IMR-90 (cell line): ENCODE measurements at regions not wholly inside any gene's neighbourhood (a gene's known extent, or its start where the extent isn't known, plus 50 kb on each side); places are given as distances from the start of the nearest gene placed in this dataset.

Experiments used
- ATAC-seq: fragments of 200-7000 bp; cut with Tn5 transposase; 2 replicates; pipeline ENCODE4 v1.9.1; 2020; ENCODE audit warnings: low read depth, mild to moderate bottlenecking, moderate library complexity
- BruUV-seq: library from RNA; stranded (reverse); fragments of 400-500 nt; replicated peaks from 2 replicates; lab custom pipeline; 2021; lab: Mats Ljungman, UMichigan
- CTCF ChIA-PET: fragments of 300-600 bp; formaldehyde crosslinking; extraction: SDS; loops from one replicate; lab custom pipeline; 2021; ENCODE audit warnings: antibody characterized with exemption; lab: Yijun Ruan, JAX
- POLR2A ChIA-PET: fragments of 300-600 bp; sonication (Branson Sonifier 250); formaldehyde crosslinking; loops from one replicate; lab custom pipeline; 2022; ENCODE audit warnings: antibody characterized with exemption; ENCODE audit not compliant: unreplicated experiment; lab: Charles Lee
- DNase-seq: peaks from one replicate; pipeline ENCODE4 v3.0.0; 2013
- H2AFZ ChIP-seq: replicated peaks from 2 replicates; pipeline ENCODE3; 2013; ENCODE audit warnings: low read length, mild to moderate bottlenecking; ENCODE audit not compliant: poor library complexity
- H2AK5ac ChIP-seq: 2 replicates; pipeline ENCODE4 v1.6.1; 2013; ENCODE audit warnings: low read depth, low read length, inconsistent platforms
- H2AK9ac ChIP-seq: replicated peaks from 2 replicates; pipeline ENCODE3; 2013; ENCODE audit warnings: mild to moderate bottlenecking, low read depth, low read length, moderate library complexity; ENCODE audit not compliant: poor library complexity
- H2BK120ac ChIP-seq: 2 replicates; pipeline ENCODE4 v1.6.1; 2013; ENCODE audit warnings: low read depth, low read length, inconsistent platforms
- H2BK15ac ChIP-seq: 3 replicates; pipeline ENCODE4 v1.6.1; 2013; ENCODE audit warnings: low read depth, low read length, inconsistent platforms
- H2BK20ac ChIP-seq: 2 replicates; pipeline ENCODE4 v1.6.1; 2013; ENCODE audit warnings: low read depth, mild to moderate bottlenecking, inconsistent platforms, low read length, moderate library complexity
- H2BK5ac ChIP-seq: 2 replicates; pipeline ENCODE4 v1.6.1; 2013; ENCODE audit warnings: mild to moderate bottlenecking, low read depth, low read length, inconsistent platforms; ENCODE audit not compliant: poor library complexity, severe bottlenecking
- H3K14ac ChIP-seq: replicated peaks from 2 replicates; pipeline ENCODE4 v1.6.1; 2013; ENCODE audit warnings: low read depth, low read length, inconsistent platforms
- H3K18ac ChIP-seq: 2 replicates; pipeline ENCODE4 v1.6.1; 2013; ENCODE audit warnings: low read depth, low read length, control low read depth
- H3K23ac ChIP-seq: 2 replicates; pipeline ENCODE4 v1.6.1; 2013; ENCODE audit warnings: low read depth, low read length, inconsistent platforms
- H3K27ac ChIP-seq: 2 replicates; pipeline ENCODE4 v1.5.1; 2013; ENCODE audit warnings: mild to moderate bottlenecking, control low read depth, low read length; ENCODE audit not compliant: insufficient read depth
- H3K27me3 ChIP-seq: 2 replicates; pipeline ENCODE4 v1.6.1; 2013; ENCODE audit warnings: low read length; ENCODE audit not compliant: control insufficient read depth, insufficient read depth
- H3K36me3 ChIP-seq: 2 replicates; pipeline ENCODE4 v1.6.1; 2013; ENCODE audit warnings: low read length, mixed read lengths; ENCODE audit not compliant: control insufficient read depth, insufficient read depth
- H3K4ac ChIP-seq: 2 replicates; pipeline ENCODE4 v1.6.1; 2013; ENCODE audit warnings: low read depth, low read length, inconsistent platforms
- H3K4me1 ChIP-seq: 2 replicates; pipeline ENCODE4 v1.6.1; 2013; ENCODE audit warnings: low read length, mixed read lengths; ENCODE audit not compliant: control insufficient read depth, insufficient read depth
- H3K4me2 ChIP-seq: 2 replicates; pipeline ENCODE4 v1.6.1; 2013; ENCODE audit warnings: low read depth, mild to moderate bottlenecking, control low read depth, low read length, moderate library complexity
- H3K4me3 ChIP-seq: 2 replicates; pipeline ENCODE4 v1.5.1; 2013; ENCODE audit warnings: low read depth, mild to moderate bottlenecking, control low read depth, low read length, moderate library complexity; ENCODE audit not compliant: insufficient read depth
- H3K56ac ChIP-seq: 2 replicates; pipeline ENCODE4 v1.6.1; 2013; ENCODE audit warnings: low read length, inconsistent platforms; ENCODE audit not compliant: insufficient read depth; ENCODE audit errors: extremely low read depth
- H3K79me1 ChIP-seq, 2 experiments: 2 replicates each; pipeline ENCODE4 v1.6.1; 2013; ENCODE audit warnings: low read length in 2 of 2, inconsistent platforms in 1 of 2, low read depth in 1 of 2
- H3K9ac ChIP-seq: 2 replicates; pipeline ENCODE4 v1.6.1; 2013; ENCODE audit warnings: low read depth, low read length, control low read depth
- H3K9me1 ChIP-seq: 2 replicates; pipeline ENCODE4 v1.6.1; 2013; ENCODE audit warnings: low read length, inconsistent platforms; ENCODE audit not compliant: insufficient read depth
- H3K9me3 ChIP-seq: 2 replicates; pipeline ENCODE4 v1.6.1; 2013; ENCODE audit warnings: low read length; ENCODE audit not compliant: control insufficient read depth, insufficient read depth
- H4K20me1 ChIP-seq: 2 replicates; pipeline ENCODE4 v1.6.1; 2013; ENCODE audit warnings: low read length, inconsistent platforms; ENCODE audit not compliant: insufficient read depth
- H4K5ac ChIP-seq: 2 replicates; pipeline ENCODE4 v1.6.1; 2013; ENCODE audit warnings: mild to moderate bottlenecking, low read depth, low read length, control low read depth
- H4K8ac ChIP-seq, 2 experiments: 2 replicates each; pipeline ENCODE4 v1.6.1; 2013; ENCODE audit warnings: low read depth in 2 of 2, low read length in 2 of 2, control low read depth in 1 of 2, inconsistent platforms in 1 of 2
- H4K91ac ChIP-seq: 2 replicates; pipeline ENCODE4 v1.6.1; 2013; ENCODE audit warnings: low read depth, low read length, inconsistent platforms; ENCODE audit not compliant: insufficient read depth
- BHLHE40 ChIP-seq: fragments of 150-350 bp; IDR thresholded peaks from 2 replicates; pipeline ENCODE4 v1.6.1; 2016; ENCODE audit warnings: mild to moderate bottlenecking, low read depth, low read length
- CEBPB ChIP-seq: IDR thresholded peaks from 2 replicates; pipeline ENCODE4 v1.6.1; 2012; ENCODE audit warnings: low read depth, low read length, improper control_type of control experiment
- CHD1 ChIP-seq: IDR thresholded peaks from 2 replicates; pipeline ENCODE4 v1.6.1; 2012; ENCODE audit warnings: low read depth, low read length, improper control_type of control experiment
- CTCF ChIP-seq: conservative IDR thresholded peaks from 2 replicates; pipeline ENCODE4 v1.5.1; 2012; ENCODE audit warnings: mild to moderate bottlenecking, low read depth, low read length, improper control_type of control experiment
- ELK1 ChIP-seq: fragments of 150-350 bp; IDR thresholded peaks from 2 replicates; pipeline ENCODE4 v1.6.1; 2016; ENCODE audit warnings: low read depth, mild to moderate bottlenecking, low read length, moderate library complexity, borderline replicate concordance
- FOS ChIP-seq: fragments of 150-350 bp; IDR thresholded peaks from 2 replicates; pipeline ENCODE4 v1.6.1; 2016; ENCODE audit warnings: low read depth, low read length
- MAFK ChIP-seq: IDR thresholded peaks from 2 replicates; pipeline ENCODE4 v1.6.1; 2012; ENCODE audit warnings: low read depth, low read length, improper control_type of control experiment
- MAZ ChIP-seq: IDR thresholded peaks from 2 replicates; pipeline ENCODE4 v1.6.1; 2012; ENCODE audit warnings: low read depth, mild to moderate bottlenecking, low read length, improper control_type of control experiment, moderate library complexity, borderline replicate concordance
- MXI1 ChIP-seq: IDR thresholded peaks from 2 replicates; pipeline ENCODE4 v1.6.1; 2012; ENCODE audit warnings: low read depth, mild to moderate bottlenecking, low read length, moderate library complexity, borderline replicate concordance
- NFE2L2 ChIP-seq: fragments of 150-350 bp; IDR thresholded peaks from 2 replicates; pipeline ENCODE4 v1.6.1; 2016; ENCODE audit warnings: low read depth, mild to moderate bottlenecking, low read length
- POLR2A ChIP-seq: IDR thresholded peaks from 2 replicates; pipeline ENCODE4 v1.6.1; 2012; ENCODE audit warnings: mild to moderate bottlenecking, low read depth, low read length
- RAD21 ChIP-seq: IDR thresholded peaks from 2 replicates; pipeline ENCODE4 v1.6.1; 2012; ENCODE audit warnings: low read length, improper control_type of control experiment
- RCOR1 ChIP-seq: IDR thresholded peaks from 2 replicates; pipeline ENCODE4 v1.6.1; 2012; ENCODE audit warnings: mild to moderate bottlenecking, low read length, improper control_type of control experiment; ENCODE audit not compliant: insufficient replicate concordance
- RFX5 ChIP-seq: IDR thresholded peaks from 2 replicates; pipeline ENCODE4 v1.8.0; 2012; ENCODE audit warnings: low read depth, mild to moderate bottlenecking, low read length, moderate library complexity
- SMC3 ChIP-seq: fragments of 150-350 bp; IDR thresholded peaks from 2 replicates; pipeline ENCODE4 v1.6.1; 2016; ENCODE audit warnings: low read depth, mild to moderate bottlenecking, antibody characterized with exemption, low read length, moderate library complexity
- USF2 ChIP-seq: fragments of 150-350 bp; IDR thresholded peaks from 2 replicates; pipeline ENCODE4 v1.6.1; 2017; ENCODE audit warnings: mild to moderate bottlenecking, antibody characterized with exemption, low read length, low read depth
- WGBS, 2 experiments: methylation state at CpG; one replicate each; pipeline versions ENCODE4 v1.1.5 to v1.1.7; 2013; ENCODE audit warnings: missing lambda C conversion rate in 2 of 2; ENCODE audit not compliant: insufficient read length in 1 of 2; ENCODE audit errors: extremely low coverage in 2 of 2; 5-methylcytosine and 5-hydroxymethylcytosine counted together
- dilution Hi-C: fragments of 300-500 bp; cut with HindIII; formaldehyde crosslinking; loops from one replicate; pipeline ENCODE4 v1.14.3; 2018; ENCODE audit warnings: low sequenced_read_pairs; ENCODE audit not compliant: unreplicated experiment
- in situ Hi-C: fragments of 300-500 bp; cut with MboI; formaldehyde crosslinking; loops from 3 replicates; pipeline ENCODE4 v1.14.3; 2019; ENCODE audit warnings: low sequenced_read_pairs, inconsistent platforms, mixed read lengths
- intact Hi-C: fragments of 100-400 bp; cut with micrococcal nuclease; formaldehyde crosslinking; loops from 2 replicates; pipeline ENCODE4 v1.10.0; 2022

DNA sequence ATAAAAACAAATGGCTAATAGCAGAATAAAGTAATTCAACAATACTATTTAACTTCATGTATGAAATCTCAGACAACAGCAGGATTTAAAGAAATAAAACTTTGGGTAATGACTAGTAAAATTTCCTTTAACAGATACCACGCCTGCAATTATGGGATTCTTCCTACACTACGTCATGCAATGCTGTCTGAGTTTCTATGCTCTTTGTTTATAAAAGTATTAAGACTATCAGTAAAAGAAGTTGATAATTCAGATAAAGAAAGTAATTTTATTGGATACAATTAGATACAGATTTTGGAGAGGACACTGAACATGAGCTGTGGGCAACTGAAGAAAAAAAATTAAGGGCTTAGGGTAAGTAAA, 308.4 kb upstream of the LRFN5 start:
- ATAC-seq (no peak), DNase-seq (no peak)
- BruUV-seq, result no TSS peak
- in situ Hi-C loops (no loop called here), dilution Hi-C loops (no loop called here), intact Hi-C loops (no loop called here)
- H2BK120ac ChIP-seq, result no peak overlapping the region
- H3K23ac ChIP-seq, result no peak overlapping the region
- H3K56ac ChIP-seq, result no peak overlapping the region
- H2BK15ac ChIP-seq, result no peak overlapping the region
- H2BK20ac ChIP-seq, result no peak overlapping the region
- no peak overlapping the region for H3K18ac ChIP-seq
- H2BK5ac ChIP-seq, result no peak overlapping the region
- H2AK5ac ChIP-seq, result no peak overlapping the region
- CTCF ChIA-PET, result no interaction called here
- H3K27ac ChIP-seq, result no peak overlapping the region
- no peak overlapping the region for H3K9ac ChIP-seq
- H3K4me3 ChIP-seq, result no peak overlapping the region
- H3K14ac ChIP-seq, result no peak overlapping the region
- H4K5ac ChIP-seq, result no peak overlapping the region
- no peak for TF ChIP-seq MAFK
- no peak for TF ChIP-seq CEBPB
- no peak for TF ChIP-seq MAZ
- TF ChIP-seq RCOR1, result no peak
- no peak for TF ChIP-seq ELK1
- TF ChIP-seq CTCF, result no peak
- TF ChIP-seq NFE2L2, result no peak
- no peak for TF ChIP-seq USF2
- no peak for TF ChIP-seq BHLHE40
- no peak for TF ChIP-seq RAD21
- no peak for TF ChIP-seq CHD1
- TF ChIP-seq RFX5, result no peak
- TF ChIP-seq SMC3, result no peak
- no peak for TF ChIP-seq FOS
- TF ChIP-seq MXI1, result no peak
- TF ChIP-seq POLR2A, result no peak
- H3K4me2 ChIP-seq, result no peak overlapping the region
- no peaks in the 10 kb centered on the region for H3K9me1 ChIP-seq
- H4K91ac ChIP-seq, result no peak overlapping the region
- POLR2A ChIA-PET, result no interaction called here
- no peaks in the 10 kb centered on the region for H3K27me3 ChIP-seq
- no peak overlapping the region for H2AK9ac ChIP-seq
- no peaks in the 10 kb centered on the region for H4K20me1 ChIP-seq
- WGBS, 2 experiments, result no CpG with 5 or more reads among the region's 2 CpGs
- no peaks in the 10 kb centered on the region for H3K79me1 ChIP-seq
- H3K4ac ChIP-seq, result no peak overlapping the region
- H3K36me3 ChIP-seq, result no peaks in the 10 kb centered on the region
- H2AFZ ChIP-seq, result no peak overlapping the region
- no peaks in the 10 kb centered on the region for H3K4me1 ChIP-seq
- H4K8ac ChIP-seq, result no peak overlapping the region
- no peaks in the 10 kb centered on the region for H3K9me3 ChIP-seq
